C4-2B (cell line): ENCODE measurements at regions not wholly inside any gene's neighbourhood (a gene's known extent, or its start where the extent isn't known, plus 50 kb on each side); places are given as distances from the start of the nearest gene placed in this dataset.

Experiments used
- ZFX ChIP-seq: fragments of 450-650 bp; IDR thresholded peaks from 2 replicates; pipeline ENCODE4 v1.6.1; 2017
- TF ChIP-seq, protein P1 (sequence below): fragments of 450-650 bp; conservative IDR thresholded peaks from 2 replicates; pipeline ENCODE4 v1.5.1; 2017; ENCODE audit warnings: mild to moderate bottlenecking

DNA sequence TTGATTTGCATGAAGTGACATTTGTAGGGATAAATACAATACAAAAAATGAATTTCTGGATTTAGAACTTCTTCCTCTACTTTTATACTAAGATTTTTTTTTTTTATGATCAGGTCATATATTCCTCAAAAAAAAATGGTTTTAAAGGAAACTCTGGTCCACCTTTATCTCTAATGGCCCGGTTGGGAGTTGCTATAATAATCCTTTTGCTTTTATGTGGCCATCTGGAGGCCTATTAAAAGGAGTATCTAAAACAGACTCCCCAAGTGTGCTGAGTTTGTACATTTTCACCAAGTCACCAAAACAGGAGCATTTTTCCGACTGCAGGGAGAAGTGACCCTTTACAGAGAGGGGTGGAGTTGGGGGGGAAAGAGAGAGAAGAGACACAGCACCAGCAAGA is 329.2 kb upstream of the FIGN start:
- TF ChIP-seq, protein P1, sequence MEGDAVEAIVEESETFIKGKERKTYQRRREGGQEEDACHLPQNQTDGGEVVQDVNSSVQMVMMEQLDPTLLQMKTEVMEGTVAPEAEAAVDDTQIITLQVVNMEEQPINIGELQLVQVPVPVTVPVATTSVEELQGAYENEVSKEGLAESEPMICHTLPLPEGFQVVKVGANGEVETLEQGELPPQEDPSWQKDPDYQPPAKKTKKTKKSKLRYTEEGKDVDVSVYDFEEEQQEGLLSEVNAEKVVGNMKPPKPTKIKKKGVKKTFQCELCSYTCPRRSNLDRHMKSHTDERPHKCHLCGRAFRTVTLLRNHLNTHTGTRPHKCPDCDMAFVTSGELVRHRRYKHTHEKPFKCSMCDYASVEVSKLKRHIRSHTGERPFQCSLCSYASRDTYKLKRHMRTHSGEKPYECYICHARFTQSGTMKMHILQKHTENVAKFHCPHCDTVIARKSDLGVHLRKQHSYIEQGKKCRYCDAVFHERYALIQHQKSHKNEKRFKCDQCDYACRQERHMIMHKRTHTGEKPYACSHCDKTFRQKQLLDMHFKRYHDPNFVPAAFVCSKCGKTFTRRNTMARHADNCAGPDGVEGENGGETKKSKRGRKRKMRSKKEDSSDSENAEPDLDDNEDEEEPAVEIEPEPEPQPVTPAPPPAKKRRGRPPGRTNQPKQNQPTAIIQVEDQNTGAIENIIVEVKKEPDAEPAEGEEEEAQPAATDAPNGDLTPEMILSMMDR: no peak
- no peak for TF ChIP-seq ZFX
